Colonic mucosa (tissue), 4 donors: ENCODE measurements at regions not wholly inside any gene's neighbourhood (a gene's known extent, or its start where the extent isn't known, plus 50 kb on each side); places are given as distances from the start of the nearest gene placed in this dataset.

ENCODE experiments used
- DNase-seq: peaks from one replicate; pipeline ENCODE4 v3.0.0-alpha.2; 2020
- H3K27ac ChIP-seq: fragments of 200-600 bp; one replicate; pipeline ENCODE4 v1.8.0; 2021
- H3K27me3 ChIP-seq: fragments of 200-600 bp; one replicate; pipeline ENCODE4 v1.8.0; 2021
- H3K36me3 ChIP-seq: fragments of 200-600 bp; one replicate; pipeline ENCODE4 v1.8.0; 2021
- H3K4me1 ChIP-seq: fragments of 200-600 bp; one replicate; pipeline ENCODE4 v1.8.0; 2021; ENCODE audit warnings: mild to moderate bottlenecking
- H3K4me3 ChIP-seq: fragments of 200-600 bp; one replicate; pipeline ENCODE4 v1.8.0; 2021
- H3K9ac ChIP-seq, 2 donors: one replicate each; pipeline ENCODE4 v1.7.0; 2013; ENCODE audit warnings: control low read depth in 2 of 2, low read depth in 2 of 2, low read length in 2 of 2
- H3K9me3 ChIP-seq: fragments of 200-600 bp; one replicate; pipeline ENCODE4 v1.8.0; 2021
- intact Hi-C: fragments of 100-400 bp; cut with DNase I; formaldehyde crosslinking; loops from one replicate; pipeline ENCODE4 v1.14.1; 2022
- TF ChIP-seq, protein P1 (sequence below): fragments of 200-600 bp; IDR thresholded peaks from one replicate; pipeline ENCODE4 v1.8.0; 2022; ENCODE audit warnings: antibody characterized with exemption, mild to moderate bottlenecking
- donor health status: healthy.
- donor health status: DM: no; HTN: no; CAD: no.
- donor health status: DM: no; HTN: no; CAD: no.

DNA sequence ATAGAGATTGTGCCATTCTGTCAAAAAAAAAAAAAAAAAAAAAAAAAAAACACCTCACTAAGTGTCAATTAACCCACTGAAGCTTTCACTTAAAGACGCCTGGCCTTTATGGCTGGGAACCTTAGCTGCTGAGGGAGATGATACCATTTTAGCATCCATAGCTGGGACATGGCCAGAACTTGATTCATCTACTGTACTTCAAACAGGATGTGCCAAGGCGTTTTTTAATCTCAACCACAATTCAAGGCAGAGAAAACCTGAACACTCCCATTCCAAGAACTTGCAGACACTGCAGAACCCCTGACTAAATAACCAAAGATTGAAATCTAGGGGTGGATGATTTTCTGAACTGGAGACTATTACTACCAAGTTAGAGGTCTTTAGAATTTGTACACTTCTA, 996.6 kb downstream of the SORCS1 start:
- no peaks in the 10 kb centered on the region for H3K4me1 ChIP-seq
- H3K9me3 ChIP-seq = no peaks in the 10 kb centered on the region
- intact Hi-C loops = no loop called here
- DNase-seq = no peak
- no peak overlapping the region for H3K4me3 ChIP-seq
- no peak overlapping the region for H3K27ac ChIP-seq
- H3K27me3 ChIP-seq = no peaks in the 10 kb centered on the region
- H3K36me3 ChIP-seq = no peaks in the 10 kb centered on the region
- H3K9ac ChIP-seq = no peak overlapping the region
- TF ChIP-seq, protein P1, sequence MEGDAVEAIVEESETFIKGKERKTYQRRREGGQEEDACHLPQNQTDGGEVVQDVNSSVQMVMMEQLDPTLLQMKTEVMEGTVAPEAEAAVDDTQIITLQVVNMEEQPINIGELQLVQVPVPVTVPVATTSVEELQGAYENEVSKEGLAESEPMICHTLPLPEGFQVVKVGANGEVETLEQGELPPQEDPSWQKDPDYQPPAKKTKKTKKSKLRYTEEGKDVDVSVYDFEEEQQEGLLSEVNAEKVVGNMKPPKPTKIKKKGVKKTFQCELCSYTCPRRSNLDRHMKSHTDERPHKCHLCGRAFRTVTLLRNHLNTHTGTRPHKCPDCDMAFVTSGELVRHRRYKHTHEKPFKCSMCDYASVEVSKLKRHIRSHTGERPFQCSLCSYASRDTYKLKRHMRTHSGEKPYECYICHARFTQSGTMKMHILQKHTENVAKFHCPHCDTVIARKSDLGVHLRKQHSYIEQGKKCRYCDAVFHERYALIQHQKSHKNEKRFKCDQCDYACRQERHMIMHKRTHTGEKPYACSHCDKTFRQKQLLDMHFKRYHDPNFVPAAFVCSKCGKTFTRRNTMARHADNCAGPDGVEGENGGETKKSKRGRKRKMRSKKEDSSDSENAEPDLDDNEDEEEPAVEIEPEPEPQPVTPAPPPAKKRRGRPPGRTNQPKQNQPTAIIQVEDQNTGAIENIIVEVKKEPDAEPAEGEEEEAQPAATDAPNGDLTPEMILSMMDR = no peak

DNA sequence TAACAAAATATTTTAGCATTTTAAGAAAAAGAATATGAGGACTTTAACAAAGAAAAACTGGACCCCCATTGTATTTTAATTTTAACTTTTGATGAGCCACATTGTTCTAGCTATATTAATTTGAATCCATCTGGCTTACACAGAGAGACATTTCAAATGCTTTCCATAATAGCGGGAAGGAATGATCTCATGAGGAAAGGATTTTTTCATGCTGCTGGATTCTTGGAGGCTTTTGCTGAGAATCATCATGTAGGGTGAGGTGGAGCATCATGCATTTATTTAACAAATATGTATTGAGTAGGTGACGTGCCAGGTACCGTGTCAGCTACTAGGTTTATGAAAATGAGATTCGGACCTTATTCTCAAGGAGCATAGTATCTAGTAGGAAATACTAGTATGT, 1006.3 kb downstream of the SORCS1 start:
- intact Hi-C loops = no loop called here
- no peaks in the 10 kb centered on the region for H3K4me1 ChIP-seq
- H3K9me3 ChIP-seq = no peaks in the 10 kb centered on the region
- H3K27ac ChIP-seq = no peak overlapping the region
- TF ChIP-seq, protein P1 = no peak
- DNase-seq = no peak
- H3K9ac ChIP-seq = no peak overlapping the region
- H3K4me3 ChIP-seq = no peak overlapping the region
- no peaks in the 10 kb centered on the region for H3K36me3 ChIP-seq
- H3K27me3 ChIP-seq = no peaks in the 10 kb centered on the region

DNA sequence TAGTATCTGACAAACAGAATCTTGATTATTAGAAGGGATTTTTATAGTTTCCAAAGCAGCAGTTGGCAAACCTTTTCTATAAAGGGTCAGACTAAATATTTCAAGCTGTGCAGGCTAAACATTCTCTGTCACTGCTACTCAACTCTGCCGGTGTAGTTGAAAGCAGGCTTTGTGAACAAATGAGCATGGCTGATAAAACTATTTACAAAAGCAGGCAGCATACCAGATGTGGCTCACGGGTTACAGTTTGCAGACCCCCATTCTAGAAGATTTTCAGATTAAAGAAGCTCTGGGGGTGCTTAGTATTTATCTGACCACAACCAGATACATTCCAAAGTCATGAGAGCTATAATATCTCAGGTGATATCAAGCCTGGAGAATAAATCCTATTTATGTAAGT, 1017.5 kb downstream of the SORCS1 start:
- Histone ChIP-seq H3K9ac (no peak overlapping the region), H3K4me3 (no peak overlapping the region), H3K27ac (no peak overlapping the region), H3K4me1 (no peaks in the 10 kb centered on the region), H3K9me3 (no peaks in the 10 kb centered on the region), H3K36me3 (no peaks in the 10 kb centered on the region), H3K27me3 (no peaks in the 10 kb centered on the region)
- no peak for DNase-seq
- intact Hi-C loops = no loop called here
- TF ChIP-seq, protein P1 = no peak

DNA sequence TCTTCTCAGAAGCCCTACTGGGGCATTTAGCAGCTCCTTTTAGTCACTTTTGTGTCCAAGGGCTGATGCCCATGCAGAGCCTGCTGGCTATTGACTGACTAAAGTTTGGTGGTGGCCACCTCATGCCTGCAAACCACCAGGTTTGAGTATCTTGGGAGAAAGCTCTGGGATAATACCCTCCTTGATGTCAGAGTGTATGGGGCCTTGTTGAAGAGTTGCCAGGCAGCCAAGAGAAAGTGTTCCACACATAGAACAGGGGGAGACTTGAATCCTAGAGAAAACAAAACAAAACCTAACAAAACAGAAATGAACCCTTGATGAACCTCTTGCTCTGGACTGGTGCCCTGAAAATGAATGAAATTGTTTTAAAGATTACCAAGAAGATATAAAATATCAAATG, 1024.6 kb downstream of the SORCS1 start:
- DNase-seq = no peak

DNA sequence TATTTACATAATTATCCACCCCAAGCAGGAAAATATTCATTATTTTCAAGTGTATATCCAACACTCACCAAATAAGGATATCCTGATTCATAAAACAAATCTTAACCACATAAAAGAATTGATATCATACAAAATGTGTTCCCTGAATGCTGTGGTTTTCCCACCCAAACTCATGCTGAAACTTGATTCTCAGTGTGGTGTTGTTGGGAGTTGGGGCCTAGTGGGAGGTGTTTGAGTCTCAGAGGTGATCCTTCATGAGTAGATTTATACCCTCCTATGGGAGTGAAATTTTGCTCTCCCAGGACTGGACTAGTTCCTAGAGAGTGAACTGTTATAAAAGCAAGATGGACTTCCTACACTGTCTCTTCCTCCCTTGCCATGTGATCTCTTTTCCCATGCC, 1028.3 kb downstream of the SORCS1 start:
- no peak overlapping the region for H3K4me3 ChIP-seq
- TF ChIP-seq, protein P1 = no peak
- H3K27ac ChIP-seq = no peak overlapping the region
- no peaks in the 10 kb centered on the region for H3K9me3 ChIP-seq
- intact Hi-C loops = no loop called here
- H3K4me1 ChIP-seq = no peaks in the 10 kb centered on the region
- H3K27me3 ChIP-seq = no peaks in the 10 kb centered on the region
- H3K36me3 ChIP-seq = no peaks in the 10 kb centered on the region
- DNase-seq = no peak
- no peak overlapping the region for H3K9ac ChIP-seq

More for the DNA sequence above, 1024.6 kb downstream of the SORCS1 start:
- intact Hi-C loops = no loop called here
- Histone ChIP-seq H3K4me3 (no peak overlapping the region), H3K27ac (no peak overlapping the region), H3K36me3 (no peaks in the 10 kb centered on the region), H3K27me3 (no peaks in the 10 kb centered on the region), H3K4me1 (no peaks in the 10 kb centered on the region), H3K9ac (no peak overlapping the region), H3K9me3 (no peaks in the 10 kb centered on the region)
- TF ChIP-seq, protein P1 = no peak
